ENCODE measurements at regions not wholly inside any gene's neighbourhood (a gene's known extent, or its start where the extent isn't known, plus 50 kb on each side); places are given as distances from the start of the nearest gene placed in this dataset.
"Not testable (repeated sequence)": the region's sequence is repeated elsewhere in the genome, so short reads cannot be mapped to it uniquely, and the experiment has no call there.

- DNase-seq, result no peak
Measured at GRCh38 chr2:122570641-122571040, 815.2 kb downstream of the TSN start.

GRCh38 chr2:122571471-122571870 is 816.0 kb downstream of the TSN start:
- not testable (repeated sequence) for DNase-seq

- DNase-seq, result no peak
Measured at GRCh38 chr2:122575076-122575475, 819.6 kb downstream of the TSN start.

GRCh38 chr2:122583159-122583917 is 827.9 kb downstream of the TSN start:
- no peak for DNase-seq

GRCh38 chr2:122590524-122590923 is 835.1 kb downstream of the TSN start:
- DNase-seq, result no peak

- DNase-seq, result no peak
Measured at GRCh38 chr2:122595065-122595464, 839.6 kb downstream of the TSN start.

- DNase-seq, result no peak
Measured at GRCh38 chr2:122596598-122596997, 841.1 kb downstream of the TSN start.

- no peak for DNase-seq
Measured at GRCh38 chr2:122598784-122599183, 843.3 kb downstream of the TSN start.

GRCh38 chr2:122610948-122611609 is 855.6 kb downstream of the TSN start:
- no peak for DNase-seq

- no peak for DNase-seq
Measured at GRCh38 chr2:122622934-122623333, 867.5 kb downstream of the TSN start.

GRCh38 chr2:122627388-122627787 is 871.9 kb downstream of the TSN start:
- DNase-seq, result no peak

GRCh38 chr2:122634256-122634655 is 878.8 kb downstream of the TSN start:
- no peak for DNase-seq

GRCh38 chr2:122634920-122635319 is 879.5 kb downstream of the TSN start:
- DNase-seq, result no peak

GRCh38 chr2:122635686-122636085 is 880.2 kb downstream of the TSN start:
- DNase-seq, result no peak

- no peak for DNase-seq
Measured at GRCh38 chr2:122636097-122636496, 880.6 kb downstream of the TSN start.

- no peak for DNase-seq
Measured at GRCh38 chr2:122639176-122639575, 883.7 kb downstream of the TSN start.

- DNase-seq, result no peak
Measured at GRCh38 chr2:122639711-122640110, 884.3 kb downstream of the TSN start.

GRCh38 chr2:122643725-122644329 is 888.4 kb downstream of the TSN start:
- DNase-seq, result no peak

GRCh38 chr2:122651236-122651635 is 895.8 kb downstream of the TSN start:
- DNase-seq, result no peak

- no peak for DNase-seq
Measured at GRCh38 chr2:122651780-122652179, 896.3 kb downstream of the TSN start.

- DNase-seq, result no peak
Measured at GRCh38 chr2:122652670-122653069, 897.2 kb downstream of the TSN start.

GRCh38 chr2:122656403-122656802 is 901.0 kb downstream of the TSN start:
- DNase-seq, result no peak

GRCh38 chr2:122660786-122661634 is 905.6 kb downstream of the TSN start:
- DNase-seq, result no peak

Data from T-helper 1 cell (primary cell).